ENCODE measurements at regions not wholly inside any gene's neighbourhood (a gene's known extent, or its start where the extent isn't known, plus 50 kb on each side); places are given as distances from the start of the nearest gene placed in this dataset.

- DNase-seq, result no peak
These were observed 382.2 kb upstream of the TLE4 start for GRCh38 chr9:79189511-79189924.

- DNase-seq, result no peak
These were observed 378.8 kb upstream of the TLE4 start for GRCh38 chr9:79193001-79193400.

DNA sequence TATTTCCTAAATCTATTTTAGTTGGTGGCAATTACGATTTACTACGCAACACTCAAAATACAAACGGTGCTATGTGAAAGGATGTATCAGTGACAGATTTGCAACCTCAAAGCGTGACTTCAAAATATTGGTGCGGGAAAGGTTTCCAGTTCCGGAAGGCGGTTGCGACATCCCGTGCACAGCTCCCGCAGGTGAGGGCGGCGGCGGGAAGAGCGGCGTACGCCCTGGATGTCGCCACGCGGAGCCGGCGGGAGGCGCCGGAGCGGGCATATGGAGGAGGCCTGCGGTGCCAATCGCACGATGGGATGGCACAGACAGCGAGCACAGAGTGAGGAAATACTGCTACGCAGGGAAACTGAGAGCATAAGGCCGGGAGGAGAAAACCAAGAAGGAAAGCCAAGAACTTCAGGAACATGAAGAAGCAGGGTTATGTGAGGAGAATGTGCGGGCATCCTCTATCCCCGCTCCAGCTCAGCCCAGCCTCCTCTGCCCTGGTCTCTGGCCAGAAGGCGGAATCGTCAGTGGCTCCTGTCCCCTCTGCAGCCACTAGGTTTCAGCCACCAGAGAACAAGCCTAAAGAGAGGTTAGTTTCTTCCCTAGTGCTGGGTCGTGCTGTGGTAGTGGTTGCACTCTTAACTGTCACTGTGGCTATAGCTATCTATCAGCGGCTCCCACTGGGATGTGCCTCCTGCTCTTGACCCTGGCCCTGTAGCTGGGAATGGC, 378.1 kb upstream of the TLE4 start:
- no peak for DNase-seq

DNA sequence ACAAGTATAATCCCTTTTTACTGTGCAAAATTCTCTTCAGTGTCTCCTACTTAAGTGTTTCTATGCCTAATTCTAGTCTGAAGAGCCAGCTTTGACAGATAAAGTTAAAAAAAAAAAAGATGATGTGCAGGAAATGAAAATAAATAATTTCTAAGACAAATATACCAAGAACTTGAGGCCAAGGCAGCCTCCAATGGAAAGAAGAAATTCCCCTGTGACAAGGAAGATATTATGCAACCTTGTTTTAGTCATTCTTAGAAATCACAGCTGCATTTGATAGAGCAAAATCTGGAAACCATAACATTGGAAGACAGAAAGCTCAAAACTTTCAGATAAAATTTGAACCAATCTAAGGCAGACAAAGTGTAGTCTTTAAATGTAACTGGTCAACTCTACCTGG, 375.9 kb upstream of the TLE4 start:
- no peak for DNase-seq

GRCh38 chr9:79196606-79197005, 375.2 kb upstream of the TLE4 start:
- DNase-seq, result no peak

DNA sequence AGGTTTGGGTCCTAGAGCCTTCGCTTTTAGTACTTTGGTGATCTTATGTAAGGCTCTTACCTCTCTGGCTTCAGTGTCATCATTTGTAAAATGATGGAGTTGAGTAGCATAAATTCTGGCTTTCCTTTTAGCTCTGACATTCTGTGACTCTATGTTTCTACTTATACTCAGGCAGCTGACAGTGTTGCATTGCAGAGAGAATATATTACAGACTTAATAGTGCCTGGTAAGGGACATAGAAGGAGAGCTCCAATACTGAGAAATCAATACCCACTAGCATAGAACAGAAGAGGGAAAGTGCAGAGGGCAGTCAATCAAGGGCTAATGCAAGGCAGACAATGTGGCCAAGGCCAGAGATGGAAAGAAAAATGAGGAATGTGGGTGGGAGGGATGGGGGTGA, 371.4 kb upstream of the TLE4 start:
- DNase-seq, result no peak

DNA sequence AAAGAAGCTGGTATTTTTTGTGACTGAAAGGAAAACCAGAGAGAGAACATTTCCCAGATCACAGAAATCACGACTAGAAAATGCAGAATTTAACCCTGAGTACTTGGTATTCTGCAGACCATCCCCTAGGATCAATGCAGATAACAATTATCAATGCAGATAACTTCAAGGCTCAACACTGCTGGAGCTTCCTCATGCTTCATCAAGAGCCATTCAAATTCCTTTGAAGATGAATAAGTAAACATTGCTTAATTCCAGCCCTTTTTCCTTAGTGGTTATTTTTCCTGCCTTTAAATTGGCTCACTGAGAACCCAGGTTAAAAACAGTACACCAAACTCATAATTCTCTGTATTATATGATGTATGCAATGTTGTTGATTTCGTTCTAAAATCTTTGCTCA, 370.1 kb upstream of the TLE4 start:
- no peak for DNase-seq

GRCh38 chr9:79208791-79209396, 362.9 kb upstream of the TLE4 start:
- DNase-seq, result no peak

GRCh38 chr9:79210541-79211243, 361.1 kb upstream of the TLE4 start:
- DNase-seq, result no peak

DNA sequence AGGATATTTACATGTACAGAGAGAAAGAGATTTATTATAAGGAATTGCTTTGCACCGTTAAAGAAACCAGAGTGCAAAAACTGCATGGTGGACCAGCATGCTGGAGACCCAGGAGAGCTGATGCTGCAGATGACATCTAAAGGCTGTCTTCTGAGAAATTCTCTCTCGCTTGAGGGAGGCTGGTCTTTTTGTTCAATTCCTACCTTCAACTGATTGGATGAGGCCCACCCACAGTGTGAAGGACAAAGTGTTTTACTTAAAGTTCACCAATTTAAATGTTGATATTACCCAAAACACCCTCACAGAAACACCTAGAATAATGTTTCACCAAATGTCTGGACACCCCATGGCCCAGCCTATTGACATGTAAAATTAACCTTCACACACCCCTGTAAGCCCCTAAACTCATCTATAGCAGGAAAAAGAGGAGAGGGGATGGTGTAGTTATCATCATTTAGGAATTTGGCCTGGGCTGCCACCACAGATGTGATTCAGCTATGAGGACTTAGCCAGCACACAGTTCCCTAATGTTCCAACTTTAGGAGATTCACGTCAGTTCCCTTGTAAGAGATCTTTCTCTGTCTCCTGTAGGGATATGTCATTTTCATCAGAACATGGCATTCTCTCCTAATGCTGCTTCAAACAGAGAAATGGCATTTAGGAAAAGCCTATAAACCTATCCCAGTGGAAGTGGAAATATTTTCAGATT, 358.2 kb upstream of the TLE4 start:
- no peak for DNase-seq

DNA sequence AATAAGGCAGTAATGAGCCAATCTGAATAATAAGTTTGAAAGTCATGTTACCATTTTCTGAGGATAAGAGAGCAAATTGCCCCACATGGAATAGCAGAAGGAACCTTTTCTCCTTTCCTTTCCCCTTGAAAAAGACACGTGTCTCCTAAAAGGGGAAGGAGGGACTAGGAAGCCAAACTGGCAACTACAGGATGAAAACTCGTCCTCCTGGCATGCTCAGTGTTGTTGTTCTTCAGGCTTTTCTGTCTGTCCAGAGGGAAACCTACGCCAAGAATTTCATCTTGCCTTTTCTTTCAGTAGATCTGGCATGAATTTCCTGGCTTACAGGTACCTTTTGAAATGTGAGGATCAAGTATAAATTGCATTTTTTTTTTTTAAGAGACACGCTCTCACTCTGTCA, 355.9 kb upstream of the TLE4 start:
- no peak for DNase-seq

GRCh38 chr9:79220251-79220650, 351.5 kb upstream of the TLE4 start:
- no peak for DNase-seq

DNA sequence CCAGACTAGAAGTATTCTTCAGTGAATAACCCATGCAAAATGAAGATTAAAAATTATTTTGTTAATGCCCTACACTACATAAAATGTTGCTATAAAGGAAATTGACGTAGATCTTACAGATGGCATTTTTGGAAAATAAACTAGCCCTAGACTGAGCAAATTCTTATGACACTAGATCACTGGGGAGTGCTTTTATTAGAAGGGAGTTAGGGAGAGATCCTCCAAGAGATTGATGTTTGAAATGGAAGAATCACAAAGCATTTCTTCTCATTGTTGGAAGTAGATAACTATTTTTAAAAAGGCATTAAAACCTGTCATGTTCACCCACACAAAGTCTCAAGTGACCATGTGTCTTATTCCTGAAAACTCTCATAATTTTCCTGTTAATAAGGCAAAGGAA, 351.1 kb upstream of the TLE4 start:
- no peak for DNase-seq

DNA sequence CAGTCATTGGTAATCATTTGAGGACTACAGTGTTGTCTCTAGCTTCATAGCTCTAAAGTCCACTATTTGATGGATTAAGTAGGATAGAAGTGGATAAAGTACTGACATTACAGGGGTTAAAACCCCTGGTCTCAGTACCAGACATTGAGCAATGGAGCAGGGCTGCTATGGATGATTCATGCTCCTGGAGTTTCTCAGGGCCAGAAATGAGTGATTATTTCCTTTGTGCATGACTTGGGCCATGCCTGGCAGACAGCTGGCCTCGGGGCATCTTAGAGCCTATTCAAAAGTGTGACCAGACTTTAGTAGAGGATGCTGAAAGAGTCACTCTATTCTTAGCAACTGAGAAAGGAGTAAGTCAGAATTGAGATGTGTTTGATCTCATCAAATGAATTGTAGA, 350.7 kb upstream of the TLE4 start:
- DNase-seq, result no peak

GRCh38 chr9:79222483-79222882, 349.3 kb upstream of the TLE4 start:
- no peak for DNase-seq

DNA sequence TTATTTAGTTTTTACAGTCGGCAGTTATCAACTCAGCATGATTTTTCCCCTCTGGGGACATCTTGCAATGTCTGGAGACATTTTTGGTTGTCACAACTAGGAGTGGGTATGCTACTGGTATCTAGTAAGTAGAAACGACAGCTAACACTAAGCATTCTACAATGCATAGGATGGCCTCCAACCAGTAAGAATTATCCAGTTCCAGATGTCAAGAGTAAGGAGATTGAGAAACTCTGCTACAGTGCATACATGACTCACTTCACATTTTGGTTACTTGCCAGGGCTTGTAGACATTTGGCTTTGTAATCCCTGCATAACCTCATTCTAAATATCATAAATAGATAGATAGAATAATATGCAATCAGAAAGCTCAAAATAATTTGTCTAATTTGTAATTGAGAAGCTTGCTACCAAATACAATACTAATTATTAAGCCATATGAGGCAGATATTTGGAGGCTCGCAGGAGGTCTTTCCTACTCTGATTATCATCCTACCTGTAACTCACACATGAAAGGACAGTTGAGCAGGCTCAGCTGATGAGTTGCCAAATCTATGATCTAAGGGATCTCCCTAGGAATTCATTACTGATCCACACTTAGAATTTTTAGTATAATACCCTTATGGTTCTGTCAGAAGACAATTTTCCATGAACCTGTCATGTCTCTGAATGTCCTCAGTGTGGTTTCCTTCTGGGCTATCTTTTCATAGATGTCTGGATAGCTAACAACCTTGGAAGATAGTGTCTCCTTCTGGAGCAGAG, 346.9 kb upstream of the TLE4 start:
- DNase-seq, result no peak

DNA sequence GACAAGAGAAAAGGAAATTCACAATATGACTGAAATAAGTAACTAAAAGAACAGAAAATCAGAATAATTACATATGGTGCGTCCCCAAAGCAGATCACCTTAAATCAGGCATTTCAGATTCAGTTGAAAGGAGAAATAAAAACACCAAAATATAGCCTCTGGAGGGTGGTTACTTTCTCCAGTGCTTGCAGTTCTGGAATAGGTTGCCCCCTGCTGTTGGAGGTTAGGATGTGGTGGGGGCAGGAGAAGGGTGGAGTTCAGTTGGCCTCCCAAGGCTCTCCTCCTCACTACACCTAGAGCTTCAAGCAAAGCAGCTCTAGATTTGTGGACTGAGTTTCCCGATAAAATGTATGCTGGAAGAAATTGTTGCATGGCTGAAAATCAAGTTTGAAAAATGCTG, 338.2 kb upstream of the TLE4 start:
- DNase-seq, result no peak

DNA sequence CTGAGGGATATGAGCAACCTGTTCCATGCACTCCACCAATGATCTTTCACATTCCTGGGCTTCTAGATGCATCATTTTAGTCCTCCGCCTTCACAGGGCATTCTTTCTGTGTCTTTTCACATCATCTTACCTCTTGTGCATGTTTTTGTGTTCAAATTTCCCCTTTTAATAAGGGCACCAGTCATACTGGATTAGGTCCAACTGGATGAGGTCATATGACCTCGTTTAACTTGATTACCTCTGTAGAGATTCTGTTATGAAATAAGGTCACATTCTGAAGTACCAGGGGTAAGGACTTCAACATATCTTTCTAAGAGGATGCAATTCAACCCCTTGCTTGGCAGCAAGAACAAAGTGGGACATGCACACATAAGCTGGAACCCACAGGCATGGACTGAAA, 335.3 kb upstream of the TLE4 start:
- no peak for DNase-seq

DNA sequence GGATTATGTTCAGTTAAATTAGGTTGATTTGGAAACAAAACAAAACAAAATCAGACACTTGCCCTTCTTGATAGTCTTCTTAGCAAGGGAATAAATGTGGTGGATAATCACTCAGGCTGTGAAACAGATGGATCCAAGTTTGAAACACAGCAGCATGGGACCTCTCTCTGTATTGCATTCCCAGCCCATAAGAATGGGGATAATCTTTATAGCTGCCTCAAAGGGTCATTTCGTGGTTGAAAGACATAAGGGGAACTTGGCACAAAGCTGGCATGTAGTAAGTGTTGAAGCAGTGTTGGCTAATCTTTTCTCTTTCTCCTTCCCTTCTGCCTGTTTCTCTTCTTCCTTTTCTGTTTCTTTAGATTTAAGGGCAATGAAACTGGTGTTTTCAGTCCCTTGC, 333.9 kb upstream of the TLE4 start:
- DNase-seq, result no peak

- no peak for DNase-seq
These were observed 331.0 kb upstream of the TLE4 start for GRCh38 chr9:79240774-79241173.

- DNase-seq, result no peak
These were observed 329.3 kb upstream of the TLE4 start for GRCh38 chr9:79242489-79242888.

GRCh38 chr9:79246170-79246569, 325.6 kb upstream of the TLE4 start:
- no peak for DNase-seq

DNA sequence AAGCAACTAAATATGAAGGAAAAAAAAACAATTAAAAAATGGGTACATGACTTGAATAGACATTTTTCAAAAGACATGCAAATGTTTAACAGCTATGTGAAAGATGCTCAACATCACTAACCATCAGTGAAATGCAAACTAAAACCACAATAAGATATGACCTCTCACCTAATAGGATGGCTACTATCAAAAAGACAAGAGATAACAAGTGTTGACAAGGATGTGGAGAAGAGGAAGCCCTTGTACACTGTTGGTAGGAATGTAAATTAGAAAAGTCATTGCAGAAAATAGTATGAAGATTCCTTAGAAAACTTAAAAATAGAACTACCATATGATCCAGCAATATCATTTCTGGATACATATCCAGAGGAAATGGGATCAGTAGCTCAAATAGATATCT, 324.7 kb upstream of the TLE4 start:
- DNase-seq, result no peak

Measured in stimulated activated CD4-positive, alpha-beta T cell treated with anti-CD3 and anti-CD28 coated beads, Interleukin-15, amount 100 ng/mL, for 24 hours (primary cell).